A549 (cell line): ENCODE measurements at regions not wholly inside any gene's neighbourhood (a gene's known extent, or its start where the extent isn't known, plus 50 kb on each side); places are given as distances from the start of the nearest gene placed in this dataset.

Experiments used
- ATAC-seq, 2 experiments: fragments of 200-7000 bp in 1 of 2; fragments of >200 bp in 1 of 2; cut with Nextera tagmentation in 1 of 2; cut with Tn5 transposase in 1 of 2; 3 replicates each; pipeline versions ENCODE4 v1.8.0 to v1.9.1; 2018 to 2020; ENCODE audit warnings: mild to moderate bottlenecking in 1 of 2, moderate library complexity in 1 of 2
- CTCF ChIA-PET: fragments of 300-600 bp; sonication (Branson Sonifier 250); formaldehyde crosslinking; extraction: SDS; loops from one replicate; lab custom pipeline; 2021; ENCODE audit warnings: antibody characterized with exemption, inconsistent platforms; lab: Yijun Ruan, JAX
- POLR2A ChIA-PET: fragments of 350-600 bp; formaldehyde crosslinking; extraction: SDS; loops from one replicate; lab custom pipeline; 2021; ENCODE audit warnings: antibody characterized with exemption, inconsistent platforms; lab: Yijun Ruan, JAX
- DNase-seq, 2 experiments: peaks; one replicate each; pipeline versions ENCODE4 v3.0.0 to v3.0.0-alpha.2; 2011 to 2016; ENCODE audit warnings: low read depth in 1 of 2, low spot score in 1 of 2
- FAIRE-seq: peaks from 2 replicates; lab custom pipeline; 2011; peaks lifted over from hg19 to GRCh38; lab: Jason Lieb, UNC
- H3K27ac ChIP-seq, 2 experiments: fragments of >200 bp; sonication (Bioruptor Twin); formaldehyde crosslinking; 3 replicates each; pipeline ENCODE4 v1.5.1; 2016 to 2017
- H3K4me1 ChIP-seq: fragments of >200 bp; sonication (Bioruptor Twin); formaldehyde crosslinking; 3 replicates; pipeline ENCODE4 v1.6.1; 2016
- H3K4me2 ChIP-seq: fragments of >200 bp; sonication (Bioruptor Twin); formaldehyde crosslinking; 3 replicates; pipeline ENCODE4 v1.6.1; 2016
- H3K4me3 ChIP-seq: fragments of >200 bp; sonication (Bioruptor Twin); formaldehyde crosslinking; 3 replicates; pipeline ENCODE4 v1.5.1; 2016
- H3K9me3 ChIP-seq: fragments of >200 bp; sonication (Bioruptor Twin); formaldehyde crosslinking; 3 replicates; pipeline ENCODE4 v1.6.1; 2016
- CEBPB ChIP-seq, 2 experiments: fragments of >200 bp in 1 of 2; sonication (Bioruptor Twin) in 1 of 2; formaldehyde crosslinking in 1 of 2; IDR thresholded peaks; 2 replicates each; pipeline ENCODE4 v1.6.1; 2012 to 2016
- CHD2 ChIP-seq: fragments of 150-350 bp; IDR thresholded peaks from 2 replicates; pipeline ENCODE4 v1.6.1; 2014; ENCODE audit warnings: low read length; ENCODE audit not compliant: partially characterized antibody
- ESRRA ChIP-seq: fragments of 150-350 bp; IDR thresholded peaks from 2 replicates; pipeline ENCODE4 v1.6.1; 2014; ENCODE audit warnings: mild to moderate bottlenecking, low read length, borderline replicate concordance
- FOSB ChIP-seq: fragments of 250-450 bp; sonication (Bioruptor Pico); IDR thresholded peaks from 2 replicates; pipeline ENCODE4 v1.5.0; 2020; ENCODE audit warnings: mild to moderate bottlenecking, moderate library complexity
- GATA3 ChIP-seq: IDR thresholded peaks from 2 replicates; pipeline ENCODE4 v1.6.1; 2012; ENCODE audit warnings: borderline replicate concordance
- HES2 ChIP-seq: fragments of >200 bp; sonication (Bioruptor Twin); formaldehyde crosslinking; IDR thresholded peaks from 2 replicates; pipeline ENCODE4 v1.6.1; 2016
- HMGXB4 ChIP-seq: fragments of 250-450 bp; sonication (Bioruptor Pico); IDR thresholded peaks from 2 replicates; pipeline ENCODE4 v1.5.0; 2021; ENCODE audit warnings: mild to moderate bottlenecking, moderate library complexity, borderline replicate concordance
- HOXA7 ChIP-seq: fragments of 250-450 bp; sonication (Bioruptor Pico); IDR thresholded peaks from 2 replicates; pipeline ENCODE4 v1.5.0; 2020; ENCODE audit warnings: mild to moderate bottlenecking, moderate library complexity
- JUN ChIP-seq, 2 experiments: fragments of >200 bp; sonication (Bioruptor Twin); formaldehyde crosslinking; IDR thresholded peaks; 2 replicates in 1 of 2; 3 replicates in 1 of 2; pipeline ENCODE4 v1.6.1; 2016 to 2017
- MAFK ChIP-seq: fragments of 450-650 bp; IDR thresholded peaks from 2 replicates; pipeline ENCODE4 v1.6.1; 2014; ENCODE audit not compliant: partially characterized antibody
- NFE2L2 ChIP-seq: fragments of 150-350 bp; conservative IDR thresholded peaks from 2 replicates; pipeline ENCODE4 v1.6.1; 2014; ENCODE audit warnings: low read length
- NPAS2 ChIP-seq: fragments of 250-450 bp; sonication (Bioruptor Pico); IDR thresholded peaks from 2 replicates; pipeline ENCODE4 v1.8.0; 2022; ENCODE audit warnings: mild to moderate bottlenecking, moderate library complexity, borderline replicate concordance
- NR3C1 ChIP-seq: fragments of >200 bp; sonication (Bioruptor Twin); formaldehyde crosslinking; IDR thresholded peaks from 3 replicates; pipeline ENCODE4 v1.6.1; 2017
- POLR2A ChIP-seq: IDR thresholded peaks from 2 replicates; pipeline ENCODE4 v1.6.1; 2012; ENCODE audit warnings: mild to moderate bottlenecking, low read length
- RAD21 ChIP-seq, 2 experiments: fragments of >200 bp in 1 of 2; sonication (Bioruptor Twin) in 1 of 2; formaldehyde crosslinking in 1 of 2; IDR thresholded peaks in 1 of 2; conservative IDR thresholded peaks in 1 of 2; 2 replicates in 1 of 2; 3 replicates in 1 of 2; pipeline ENCODE4 v1.6.1; 2012 to 2018; ENCODE audit warnings: inconsistent platforms in 1 of 2
- SMC3 ChIP-seq: fragments of >200 bp; sonication (Bioruptor Twin); formaldehyde crosslinking; IDR thresholded peaks from 3 replicates; pipeline ENCODE4 v1.6.1; 2018; ENCODE audit warnings: inconsistent platforms
- TP53 ChIP-seq: fragments of 250-450 bp; sonication (Bioruptor Pico); IDR thresholded peaks from 2 replicates; pipeline ENCODE4 v1.5.0; 2021; ENCODE audit warnings: mild to moderate bottlenecking, moderate library complexity
- ZNF302 ChIP-seq: fragments of 250-450 bp; sonication (Bioruptor Pico); IDR thresholded peaks from 2 replicates; pipeline ENCODE4 v1.9.0; 2021; ENCODE audit warnings: inconsistent platforms, mild to moderate bottlenecking, moderate library complexity
- ZSCAN20 ChIP-seq: fragments of 250-450 bp; sonication (Bioruptor Pico); IDR thresholded peaks from 2 replicates; pipeline ENCODE4 v1.8.0; 2022; ENCODE audit warnings: mild to moderate bottlenecking, moderate library complexity
- WGBS: methylation state at CpG from one replicate; pipeline ENCODE4 v1.1.6; 2017; ENCODE audit errors: missing lambda C conversion rate; 5-methylcytosine and 5-hydroxymethylcytosine counted together
- TF ChIP-seq, protein P1 (sequence below): fragments of 450-650 bp; IDR thresholded peaks from 2 replicates; pipeline ENCODE4 v1.6.1; 2014; ENCODE audit warnings: antibody characterized with exemption
- TF ChIP-seq, protein P2 (sequence below): fragments of >200 bp; sonication (Bioruptor Twin); formaldehyde crosslinking; IDR thresholded peaks from 3 replicates; pipeline ENCODE4 v1.6.1; 2016
- TF ChIP-seq, protein P3 (sequence below): fragments of 250-450 bp; sonication (Bioruptor Pico); IDR thresholded peaks from 2 replicates; pipeline ENCODE4 v1.5.0; 2020; ENCODE audit warnings: low read depth, mild to moderate bottlenecking, moderate library complexity
- TF ChIP-seq, protein P4 (sequence below): IDR thresholded peaks from 2 replicates; pipeline ENCODE4 v1.6.1; 2012

DNA sequence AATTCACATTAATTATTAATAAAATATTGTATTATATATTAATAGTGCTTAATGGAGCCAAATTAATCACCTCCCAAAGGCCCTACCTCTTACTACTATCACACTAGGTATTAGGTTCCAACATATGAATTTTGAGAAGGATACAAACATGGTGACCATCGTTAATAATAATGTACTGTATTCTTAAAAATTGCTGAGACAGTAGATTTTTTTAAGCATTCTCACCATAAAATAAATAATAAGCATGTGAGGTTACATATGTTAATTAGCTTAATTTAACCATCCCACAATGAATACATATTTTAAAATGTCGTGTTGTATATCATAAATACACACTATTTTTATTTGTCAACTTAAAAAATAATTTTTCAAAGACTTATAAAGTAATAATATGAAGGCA lies 299.2 kb upstream of the NR5A2 start:
- DNase-seq = no peak
- H3K4me3 ChIP-seq = no peak overlapping the region
- no peak for TF ChIP-seq ZSCAN20 (CRISPR knock-in tag)
- TF ChIP-seq MAFK = peak; percentile 64
- TF ChIP-seq, protein P1, sequence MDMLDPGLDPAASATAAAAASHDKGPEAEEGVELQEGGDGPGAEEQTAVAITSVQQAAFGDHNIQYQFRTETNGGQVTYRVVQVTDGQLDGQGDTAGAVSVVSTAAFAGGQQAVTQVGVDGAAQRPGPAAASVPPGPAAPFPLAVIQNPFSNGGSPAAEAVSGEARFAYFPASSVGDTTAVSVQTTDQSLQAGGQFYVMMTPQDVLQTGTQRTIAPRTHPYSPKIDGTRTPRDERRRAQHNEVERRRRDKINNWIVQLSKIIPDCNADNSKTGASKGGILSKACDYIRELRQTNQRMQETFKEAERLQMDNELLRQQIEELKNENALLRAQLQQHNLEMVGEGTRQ = no peak
- TF ChIP-seq, protein P2, sequence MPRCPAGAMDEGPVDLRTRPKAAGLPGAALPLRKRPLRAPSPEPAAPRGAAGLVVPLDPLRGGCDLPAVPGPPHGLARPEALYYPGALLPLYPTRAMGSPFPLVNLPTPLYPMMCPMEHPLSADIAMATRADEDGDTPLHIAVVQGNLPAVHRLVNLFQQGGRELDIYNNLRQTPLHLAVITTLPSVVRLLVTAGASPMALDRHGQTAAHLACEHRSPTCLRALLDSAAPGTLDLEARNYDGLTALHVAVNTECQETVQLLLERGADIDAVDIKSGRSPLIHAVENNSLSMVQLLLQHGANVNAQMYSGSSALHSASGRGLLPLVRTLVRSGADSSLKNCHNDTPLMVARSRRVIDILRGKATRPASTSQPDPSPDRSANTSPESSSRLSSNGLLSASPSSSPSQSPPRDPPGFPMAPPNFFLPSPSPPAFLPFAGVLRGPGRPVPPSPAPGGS = no peak
- POLR2A ChIA-PET = no interaction called here
- no peak for FAIRE-seq
- H3K27ac ChIP-seq = no peak overlapping the region
- no peaks in the 10 kb centered on the region for H3K9me3 ChIP-seq
- H3K4me1 ChIP-seq = peaks cover 10% of the 10 kb centered on the region; the same call in 2 of the 3 replicates
- 58% methylated on average over 2 of the region's 2 CpGs for WGBS
- no peak for ATAC-seq
- H3K4me2 ChIP-seq = no peak overlapping the region
- CTCF ChIA-PET = interaction anchor here (0.6 kb wide), 1 partner anchor 148 kb away, joined by 4 read pairs; no protein-coding TSS in a partner anchor

- Histone ChIP-seq H3K4me2 (no peak overlapping the region), H3K27ac (no peak overlapping the region), H3K4me1 (peaks cover 12% of the 10 kb centered on the region; the same call in 2 of the 3 replicates), H3K9me3 (no peaks in the 10 kb centered on the region), H3K4me3 (no peak overlapping the region)
- POLR2A ChIA-PET = no interaction called here
- TF ChIP-seq, protein P3, sequence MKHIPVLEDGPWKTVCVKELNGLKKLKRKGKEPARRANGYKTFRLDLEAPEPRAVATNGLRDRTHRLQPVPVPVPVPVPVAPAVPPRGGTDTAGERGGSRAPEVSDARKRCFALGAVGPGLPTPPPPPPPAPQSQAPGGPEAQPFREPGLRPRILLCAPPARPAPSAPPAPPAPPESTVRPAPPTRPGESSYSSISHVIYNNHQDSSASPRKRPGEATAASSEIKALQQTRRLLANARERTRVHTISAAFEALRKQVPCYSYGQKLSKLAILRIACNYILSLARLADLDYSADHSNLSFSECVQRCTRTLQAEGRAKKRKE (CRISPR knock-in tag) = no peak
- TF ChIP-seq HES2 (no peak), CEBPB (IDR thresholded peaks at IDR 0.05) (no peak), HOXA7 (no peak), NFE2L2 (no peak), ZNF302 (CRISPR knock-in tag) (no peak), CHD2 (no peak), NPAS2 (CRISPR knock-in tag) (no peak), JUN (IDR thresholded peaks at IDR 0.05) (no peak), FOSB (CRISPR knock-in tag) (no peak), ESRRA (no peak), SMC3 (no peak), NR3C1 (no peak), GATA3 (no peak), TP53 (CRISPR knock-in tag) (no peak), HMGXB4 (CRISPR knock-in tag) (no peak), RAD21 (conservative IDR thresholded peaks at IDR 0.05 in 1 of 2, IDR thresholded peaks at IDR 0.05 in 1 of 2) (no peak), POLR2A (no peak)
- TF ChIP-seq, protein P4, sequence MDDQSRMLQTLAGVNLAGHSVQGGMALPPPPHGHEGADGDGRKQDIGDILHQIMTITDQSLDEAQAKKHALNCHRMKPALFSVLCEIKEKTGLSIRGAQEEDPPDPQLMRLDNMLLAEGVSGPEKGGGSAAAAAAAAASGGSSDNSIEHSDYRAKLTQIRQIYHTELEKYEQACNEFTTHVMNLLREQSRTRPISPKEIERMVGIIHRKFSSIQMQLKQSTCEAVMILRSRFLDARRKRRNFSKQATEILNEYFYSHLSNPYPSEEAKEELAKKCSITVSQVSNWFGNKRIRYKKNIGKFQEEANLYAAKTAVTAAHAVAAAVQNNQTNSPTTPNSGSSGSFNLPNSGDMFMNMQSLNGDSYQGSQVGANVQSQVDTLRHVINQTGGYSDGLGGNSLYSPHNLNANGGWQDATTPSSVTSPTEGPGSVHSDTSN = no peak
- WGBS = 43% methylated on average over 2 of the region's 2 CpGs
- no peak for DNase-seq
- no peak for ATAC-seq
- peak; percentile 23 for FAIRE-seq
- CTCF ChIA-PET = no interaction called here
Observed at GRCh38 chr1:199733125-199733524, 294.4 kb upstream of the NR5A2 start.
